ENCODE measurements at regions not wholly inside any gene's neighbourhood (a gene's known extent, or its start where the extent isn't known, plus 50 kb on each side); places are given as distances from the start of the nearest gene placed in this dataset.

- TF ChIP-seq CTCF (IDR thresholded peaks at IDR 0.05) (no peak), POLR2A (IDR thresholded peaks at IDR 0.05) (no peak)
These were observed 174.6 kb upstream of the KBTBD8 start for GRCh38 chr3:66823532-66823931.
